K562 (cell line): ENCODE measurements at regions not wholly inside any gene's neighbourhood (a gene's known extent, or its start where the extent isn't known, plus 50 kb on each side); places are given as distances from the start of the nearest gene placed in this dataset.

Source experiments
- ATAC-seq: fragments of 200-7000 bp; cut with Tn5 transposase; 3 replicates; pipeline ENCODE4 v1.9.1; 2020; ENCODE audit warnings: moderate library complexity
- BruUV-seq: library from RNA; stranded (reverse); fragments of 400-500 nt; replicated peaks from 2 replicates; lab custom pipeline; 2021; lab: Mats Ljungman, UMichigan
- CTCF ChIA-PET: fragments of 300-600 bp; formaldehyde crosslinking; extraction: SDS; loops from one replicate; lab custom pipeline; 2021; ENCODE audit warnings: low intra/inter-chr PET ratio; lab: Yijun Ruan, JAX
- POLR2A ChIA-PET: fragments of 300-600, 350-650 bp; sonication (Branson Sonifier 250); formaldehyde crosslinking; extraction: SDS; loops from one replicate; lab custom pipeline; 2021; ENCODE audit warnings: antibody characterized with exemption, inconsistent platforms; lab: Yijun Ruan, JAX
- DNase-seq, 4 experiments: peaks; one replicate each; pipeline versions ENCODE4 v3.0.0 to v3.0.0-alpha.2; 2011 to 2018; ENCODE audit warnings: low spot score in 3 of 4, mixed read lengths in 3 of 4; ENCODE audit errors: extremely low read depth in 1 of 4
- FAIRE-seq: peaks from 2 replicates; lab custom pipeline; 2011; peaks lifted over from hg19 to GRCh38; lab: Jason Lieb, UNC
- H2AFZ ChIP-seq: 2 replicates; pipeline ENCODE4 v1.6.0; 2011; ENCODE audit warnings: low read depth, low read length, control low read depth, inconsistent platforms
- H3K27ac ChIP-seq: fragments of 200-600 bp; 3 replicates; pipeline ENCODE4 v1.8.0; 2011; ENCODE audit warnings: low read depth, mild to moderate bottlenecking, control low read depth, inconsistent platforms, low read length, moderate library complexity, mixed read lengths; ENCODE audit errors: extremely low read depth
- H3K27me3 ChIP-seq, 2 experiments: fragments of 300-600 bp in 1 of 2; 2 replicates in 1 of 2; 3 replicates in 1 of 2; pipeline versions ENCODE4 v1.6.0 to v1.8.0; 2011; ENCODE audit warnings: inconsistent platforms in 2 of 2, low read length in 2 of 2, mild to moderate bottlenecking in 1 of 2, mixed read lengths in 1 of 2, moderate library complexity in 1 of 2; ENCODE audit not compliant: control insufficient read depth in 2 of 2, insufficient read depth in 2 of 2
- H3K36me3 ChIP-seq: fragments of 300-600 bp; 3 replicates; pipeline ENCODE4 v1.8.0; 2011; ENCODE audit warnings: mild to moderate bottlenecking, low read length, inconsistent platforms; ENCODE audit not compliant: control insufficient read depth, insufficient read depth
- H3K4me1 ChIP-seq, 2 experiments: fragments of 200-600 bp in 1 of 2; replicated peaks in 1 of 2; 2 replicates in 1 of 2; 3 replicates in 1 of 2; pipeline versions ENCODE4 v1.5.1 to v1.8.0; 2011; ENCODE audit warnings: inconsistent platforms in 2 of 2, low read length in 2 of 2, mild to moderate bottlenecking in 1 of 2, mixed read lengths in 1 of 2, moderate library complexity in 1 of 2; ENCODE audit not compliant: control insufficient read depth in 2 of 2, insufficient read depth in 2 of 2
- H3K4me2 ChIP-seq: 2 replicates; pipeline ENCODE4 v1.6.1; 2011; ENCODE audit warnings: low read length, control low read depth, inconsistent platforms, mixed read lengths; ENCODE audit not compliant: insufficient read depth
- H3K4me3 ChIP-seq: fragments of 200-600 bp; sonication (generic), shearing (Covaris generic); 2 replicates; pipeline ENCODE4 v1.5.1; 2016; ENCODE audit warnings: control low read depth, inconsistent platforms
- H3K79me2 ChIP-seq: fragments of 200-600 bp; 3 replicates; pipeline ENCODE4 v1.8.0; 2011; ENCODE audit warnings: low read length, inconsistent platforms; ENCODE audit not compliant: control insufficient read depth, insufficient read depth
- H3K9ac ChIP-seq, 2 experiments: 2 replicates each; pipeline versions ENCODE4 v1.6.0 to v1.6.1; 2011; ENCODE audit warnings: low read depth in 2 of 2, low read length in 2 of 2, control low read depth in 1 of 2, inconsistent platforms in 1 of 2, mild to moderate bottlenecking in 1 of 2, mixed read lengths in 1 of 2; ENCODE audit not compliant: insufficient read depth in 1 of 2
- H3K9me1 ChIP-seq: one replicate; pipeline ENCODE4 v1.6.0; 2011; ENCODE audit warnings: inconsistent platforms, mild to moderate bottlenecking, low read length, moderate library complexity; ENCODE audit not compliant: control insufficient read depth, insufficient read depth
- H3K9me3 ChIP-seq: replicated peaks from 2 replicates; pipeline ENCODE4 v1.5.1; 2011; ENCODE audit warnings: low read depth, low read length, inconsistent platforms; ENCODE audit not compliant: control insufficient read depth, insufficient read depth
- H4K20me1 ChIP-seq: replicated peaks from 2 replicates; pipeline ENCODE4 v1.6.1; 2011; ENCODE audit warnings: low read length, inconsistent platforms, mixed read lengths; ENCODE audit not compliant: control insufficient read depth, insufficient read depth
- CBFA2T2 ChIP-seq: fragments of 450-650 bp; conservative IDR thresholded peaks from 2 replicates; pipeline ENCODE4 v1.6.1; 2017; ENCODE audit warnings: mild to moderate bottlenecking
- CBFB ChIP-seq: sonication (generic); formaldehyde crosslinking; IDR thresholded peaks from 2 replicates; pipeline ENCODE4 v1.4.0; 2020; ENCODE audit warnings: mild to moderate bottlenecking, missing genetic modification reagents
- GABPA ChIP-seq: fragments of 200-800 bp; sonication (Bioruptor generic); conservative IDR thresholded peaks from 2 replicates; pipeline ENCODE4 v1.6.1; 2016; ENCODE audit warnings: low read depth, missing genetic modification characterization, missing compliant biosample characterization
- GATAD2A ChIP-seq: fragments of 450-650 bp; IDR thresholded peaks from 2 replicates; pipeline ENCODE4 v1.6.1; 2017
- NFATC3 ChIP-seq: fragments of 450-650 bp; IDR thresholded peaks from 2 replicates; pipeline ENCODE4 v1.6.1; 2017; ENCODE audit warnings: mild to moderate bottlenecking
- NONO ChIP-seq, 2 experiments: fragments of 200-400 bp in 1 of 2; fragments of 450-650 bp in 1 of 2; formaldehyde crosslinking in 1 of 2; IDR thresholded peaks; 2 replicates each; pipeline ENCODE4 v1.6.1; 2017; ENCODE audit warnings: low read depth in 2 of 2, mild to moderate bottlenecking in 2 of 2, moderate library complexity in 2 of 2, low read length in 1 of 2
- NR2C2 ChIP-seq, 2 experiments: fragments of 200-800 bp in 1 of 2; sonication (Bioruptor generic) in 1 of 2; sonication (generic) in 1 of 2; formaldehyde crosslinking in 1 of 2; IDR thresholded peaks; 2 replicates each; pipeline versions ENCODE4 v1.6.1 to v1.8.0; 2016 to 2022; ENCODE audit warnings: mild to moderate bottlenecking in 1 of 2, missing compliant biosample characterization in 1 of 2, missing genetic modification characterization in 1 of 2, missing genetic modification reagents in 1 of 2
- PTRF ChIP-seq: fragments of 450-650 bp; IDR thresholded peaks from 2 replicates; pipeline ENCODE4 v1.6.1; 2016; ENCODE audit warnings: mild to moderate bottlenecking, missing genetic modification characterization, missing compliant biosample characterization
- PTTG1 ChIP-seq: fragments of 450-650 bp; IDR thresholded peaks from 2 replicates; pipeline ENCODE4 v1.6.1; 2016; ENCODE audit warnings: low read depth, mild to moderate bottlenecking, missing genetic modification characterization, missing compliant biosample characterization
- SREBF1 ChIP-seq: fragments of 150-350 bp; IDR thresholded peaks from 2 replicates; pipeline ENCODE4 v1.6.1; 2014; ENCODE audit warnings: antibody characterized with exemption, low read depth, low read length, borderline replicate concordance
- TAF7 ChIP-seq: fragments of 450-650 bp; IDR thresholded peaks from 2 replicates; pipeline ENCODE4 v1.6.1; 2016; ENCODE audit warnings: missing genetic modification characterization, missing compliant biosample characterization
- TCF7L2 ChIP-seq: fragments of 150-350 bp; IDR thresholded peaks from 2 replicates; pipeline ENCODE4 v1.6.1; 2016; ENCODE audit warnings: low read depth, mild to moderate bottlenecking, low read length, moderate library complexity
- TGIF2 ChIP-seq: sonication (generic); formaldehyde crosslinking; IDR thresholded peaks from 2 replicates; pipeline ENCODE4 v1.8.1; 2022; ENCODE audit warnings: mild to moderate bottlenecking, missing genetic modification reagents, moderate library complexity
- ZNF253 ChIP-seq: fragments of 250-450 bp; sonication (Bioruptor Pico); conservative IDR thresholded peaks from 2 replicates; pipeline ENCODE4 v1.6.1; 2021; ENCODE audit warnings: mild to moderate bottlenecking
- ZNF766 ChIP-seq: fragments of 200-800 bp; sonication (Bioruptor generic); conservative IDR thresholded peaks from 2 replicates; pipeline ENCODE4 v1.6.1; 2016; ENCODE audit warnings: missing genetic modification characterization, missing compliant biosample characterization
- ZSCAN32 ChIP-seq: fragments of 450-650 bp; formaldehyde crosslinking; IDR thresholded peaks from 2 replicates; pipeline ENCODE4 v1.4.0; 2020; ENCODE audit warnings: mild to moderate bottlenecking, moderate library complexity
- WGBS: fragments of 100-300 bp; shearing (Covaris generic); methylation state at CpG from one replicate; pipeline ENCODE4 v1.1.6; 2016; ENCODE audit warnings: low coverage, mixed read lengths; ENCODE audit not compliant: insufficient coverage; ENCODE audit errors: missing lambda C conversion rate; 5-methylcytosine and 5-hydroxymethylcytosine counted together
- in situ Hi-C: fragments of 300-500 bp; cut with MboI; formaldehyde crosslinking; loops from 4 replicates; pipeline ENCODE4 v1.15.0; 2018; ENCODE audit warnings: inconsistent platforms, mixed read lengths
- intact Hi-C: fragments of 100-400 bp; cut with micrococcal nuclease; formaldehyde crosslinking; loops from 2 replicates; pipeline ENCODE4 v1.14.2; 2022
- TF ChIP-seq, protein P1 (sequence below): fragments of 250-450 bp; sonication (Bioruptor Pico); IDR thresholded peaks from 2 replicates; pipeline ENCODE4 v1.5.0; 2020; ENCODE audit warnings: mild to moderate bottlenecking, borderline replicate concordance

DNA sequence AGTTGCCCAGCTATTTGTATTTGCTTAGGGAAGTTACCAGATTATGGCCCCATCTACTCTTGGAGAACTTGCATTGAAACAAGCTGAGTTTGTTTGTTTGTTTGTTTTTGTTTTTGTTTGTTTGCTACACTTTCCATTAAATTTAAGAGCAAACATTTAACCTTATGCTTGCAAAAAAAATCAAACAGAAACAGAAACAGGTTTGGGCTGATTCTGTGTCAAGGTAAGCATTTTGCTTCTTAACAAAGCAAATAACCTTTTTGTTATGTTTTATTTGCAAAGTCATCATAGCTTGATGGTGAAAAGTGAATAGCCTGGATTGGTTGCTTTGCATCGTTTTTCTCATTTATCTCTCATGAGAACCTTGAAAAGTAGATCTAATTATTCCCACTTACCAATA, 531.8 kb downstream of the EFNB2 start:
- no peaks in the 10 kb centered on the region for H4K20me1 ChIP-seq
- H3K9me3 ChIP-seq, result no peaks in the 10 kb centered on the region
- no peaks in the 10 kb centered on the region for H3K27me3 ChIP-seq
- BruUV-seq, result no TSS peak
- CTCF ChIA-PET, result no interaction called here
- H3K4me3 ChIP-seq, result no peak overlapping the region
- no peak for FAIRE-seq
- ATAC-seq, result no peak
- H3K4me2 ChIP-seq, result no peak overlapping the region
- in situ Hi-C loops, result no loop called here
- DNase-seq, result no peak
- no peak overlapping the region for H3K27ac ChIP-seq
- H3K9me1 ChIP-seq, result no peaks in the 10 kb centered on the region
- TF ChIP-seq PTRF (tag) (no peak), NFATC3 (no peak), NR2C2 (CRISPR knock-in tag; IDR thresholded peaks at IDR 0.05) (no peak), NR2C2 (tag; IDR thresholded peaks at IDR 0.05) (no peak), CBFA2T2 (no peak), SREBF1 (no peak), ZNF253 (no peak), TCF7L2 (no peak), GABPA (tag) (no peak), CBFB (CRISPR knock-in tag) (no peak), PTTG1 (tag) (no peak), ZSCAN32 (CRISPR knock-in tag) (no peak), TAF7 (tag) (no peak), TGIF2 (CRISPR knock-in tag) (no peak), ZNF766 (no peak), NONO (IDR thresholded peaks at IDR 0.05; ENCODE audit: low read depth in 2 of 2, low read length in 1 of 2) (no peak), GATAD2A (no peak)
- TF ChIP-seq, protein P1, sequence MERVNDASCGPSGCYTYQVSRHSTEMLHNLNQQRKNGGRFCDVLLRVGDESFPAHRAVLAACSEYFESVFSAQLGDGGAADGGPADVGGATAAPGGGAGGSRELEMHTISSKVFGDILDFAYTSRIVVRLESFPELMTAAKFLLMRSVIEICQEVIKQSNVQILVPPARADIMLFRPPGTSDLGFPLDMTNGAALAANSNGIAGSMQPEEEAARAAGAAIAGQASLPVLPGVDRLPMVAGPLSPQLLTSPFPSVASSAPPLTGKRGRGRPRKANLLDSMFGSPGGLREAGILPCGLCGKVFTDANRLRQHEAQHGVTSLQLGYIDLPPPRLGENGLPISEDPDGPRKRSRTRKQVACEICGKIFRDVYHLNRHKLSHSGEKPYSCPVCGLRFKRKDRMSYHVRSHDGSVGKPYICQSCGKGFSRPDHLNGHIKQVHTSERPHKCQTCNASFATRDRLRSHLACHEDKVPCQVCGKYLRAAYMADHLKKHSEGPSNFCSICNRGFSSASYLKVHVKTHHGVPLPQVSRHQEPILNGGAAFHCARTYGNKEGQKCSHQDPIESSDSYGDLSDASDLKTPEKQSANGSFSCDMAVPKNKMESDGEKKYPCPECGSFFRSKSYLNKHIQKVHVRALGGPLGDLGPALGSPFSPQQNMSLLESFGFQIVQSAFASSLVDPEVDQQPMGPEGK, result no peak
- TF ChIP-seq, all 486 proteins: peak for 0
- no peak overlapping the region for H3K9ac ChIP-seq
- H3K36me3 ChIP-seq, result no peaks in the 10 kb centered on the region
- POLR2A ChIA-PET, result no interaction called here
- H2AFZ ChIP-seq, result no peak overlapping the region
- intact Hi-C loops, result no loop called here
- 0% methylated on average over 1 of the region's 1 CpG for WGBS
- no peaks in the 10 kb centered on the region for H3K4me1 ChIP-seq
- H3K79me2 ChIP-seq, result no peaks in the 10 kb centered on the region
